Activated CD8-positive, alpha-beta memory T cell treated with anti-CD3 and anti-CD28 coated beads, Interleukin-2, amount 10 ng/mL, durations not matched to agents 7 days and 5 days (primary cell): ENCODE measurements at regions not wholly inside any gene's neighbourhood (a gene's known extent, or its start where the extent isn't known, plus 50 kb on each side); places are given as distances from the start of the nearest gene placed in this dataset.
"Not testable (repeated sequence)": the region's sequence is repeated elsewhere in the genome, so short reads cannot be mapped to it uniquely, and the experiment has no call there.

Source experiments
- ATAC-seq: fragments of 150-1000 bp; cut with Tn5 transposase; one replicate; pipeline ENCODE4 v1.10.0; 2021; ENCODE audit warnings: moderate library complexity
- CTCF ChIA-PET: fragments of 350-600 bp; sonication (Branson Sonifier 250); formaldehyde crosslinking; loops from one replicate; lab custom pipeline; 2021; ENCODE audit warnings: antibody characterized with exemption; lab: Charles Lee
- DNase-seq: peaks from one replicate; pipeline ENCODE4 v3.0.0-alpha.2; 2020
- H3K27ac Mint-ChIP-seq: one replicate; pipeline ENCODE4 v1.8.0; 2021; ENCODE audit warnings: mild to moderate bottlenecking, mixed read lengths
- H3K27me3 Mint-ChIP-seq: one replicate; pipeline ENCODE4 v1.8.0; 2021; ENCODE audit warnings: mixed read lengths
- H3K36me3 Mint-ChIP-seq: one replicate; pipeline ENCODE4 v1.8.0; 2021; ENCODE audit warnings: mild to moderate bottlenecking, mixed read lengths
- H3K4me1 Mint-ChIP-seq: one replicate; pipeline ENCODE4 v1.8.0; 2021; ENCODE audit warnings: mixed read lengths
- H3K4me3 Mint-ChIP-seq: one replicate; pipeline ENCODE4 v1.8.0; 2021; ENCODE audit warnings: mild to moderate bottlenecking, moderate library complexity, mixed read lengths
- H3K9me3 Mint-ChIP-seq: one replicate; pipeline ENCODE4 v1.8.0; 2022; ENCODE audit warnings: low read depth, mixed read lengths

DNA sequence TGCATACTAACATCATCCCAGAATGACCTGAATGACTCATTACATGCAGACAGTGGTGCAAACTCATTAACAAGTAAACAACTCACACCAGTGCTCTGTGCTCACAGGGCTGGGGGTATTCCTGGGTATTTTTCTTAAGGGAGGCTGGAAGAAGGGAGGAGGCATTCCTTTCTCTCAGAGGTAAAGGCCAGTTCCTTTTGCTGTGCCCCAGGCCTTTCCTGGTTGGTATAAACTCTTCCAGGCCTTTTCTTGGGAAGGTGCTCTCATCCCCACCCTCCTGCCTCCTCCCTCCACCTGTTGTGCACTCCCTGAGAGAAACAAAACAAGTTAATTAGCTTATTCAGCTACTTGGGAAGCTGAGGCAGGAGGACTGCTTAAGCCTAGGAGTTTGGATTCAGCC, 4779.2 kb upstream of the OR11H1 start:
- H3K4me3 Mint-ChIP-seq, H3K27ac Mint-ChIP-seq, H3K4me1 Mint-ChIP-seq, ATAC-seq, H3K27me3 Mint-ChIP-seq, H3K36me3 Mint-ChIP-seq, DNase-seq, CTCF ChIA-PET: not testable (repeated sequence)
- peaks cover 15% of the 10 kb centered on the region for H3K9me3 Mint-ChIP-seq

DNA sequence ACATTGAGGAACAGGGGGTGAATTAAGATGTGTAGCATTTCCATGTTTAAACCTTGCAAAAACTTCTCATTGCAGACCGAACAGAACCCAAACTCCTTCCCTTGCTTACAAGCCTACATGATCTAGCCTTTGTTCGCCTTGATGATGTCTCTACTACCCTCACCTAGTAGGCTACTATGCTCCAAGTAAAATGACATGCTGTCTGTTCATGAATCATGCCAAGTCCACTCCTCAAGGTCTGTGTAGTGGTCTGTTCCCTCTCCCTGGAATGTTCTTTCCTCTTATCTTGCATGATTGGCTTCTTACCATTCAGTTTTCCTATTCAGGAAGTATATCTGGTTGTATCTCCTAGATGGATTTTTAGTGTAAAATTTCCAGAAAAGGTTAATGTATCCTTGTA, 4778.6 kb upstream of the OR11H1 start:
- H3K27me3 Mint-ChIP-seq, H3K36me3 Mint-ChIP-seq, H3K27ac Mint-ChIP-seq, ATAC-seq, CTCF ChIA-PET, H3K4me1 Mint-ChIP-seq, H3K4me3 Mint-ChIP-seq, DNase-seq: not testable (repeated sequence)
- H3K9me3 Mint-ChIP-seq: peaks cover 13% of the 10 kb centered on the region

DNA sequence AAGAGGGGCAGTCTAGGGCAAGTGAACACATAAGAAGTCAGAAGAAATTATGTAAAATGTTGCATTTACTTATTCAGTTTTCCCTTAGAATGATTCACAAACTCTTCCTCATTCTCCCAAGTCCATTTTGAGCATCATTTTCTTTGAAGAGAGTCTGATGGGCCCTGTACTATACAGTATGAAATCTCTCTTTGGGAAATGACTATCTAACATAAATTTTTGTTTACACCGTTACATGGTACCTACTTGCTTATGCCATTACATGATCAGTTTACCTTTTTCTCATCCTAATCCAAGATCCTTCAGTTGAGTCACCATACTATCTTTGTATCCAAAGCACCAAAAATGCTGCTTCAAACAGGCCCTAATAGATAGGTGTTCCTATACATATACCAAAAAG, 4774.4 kb upstream of the OR11H1 start:
- H3K27ac Mint-ChIP-seq, H3K27me3 Mint-ChIP-seq, H3K4me1 Mint-ChIP-seq, CTCF ChIA-PET, DNase-seq, H3K36me3 Mint-ChIP-seq, H3K4me3 Mint-ChIP-seq, ATAC-seq: not testable (repeated sequence)
- peaks cover 19% of the 10 kb centered on the region for H3K9me3 Mint-ChIP-seq

DNA sequence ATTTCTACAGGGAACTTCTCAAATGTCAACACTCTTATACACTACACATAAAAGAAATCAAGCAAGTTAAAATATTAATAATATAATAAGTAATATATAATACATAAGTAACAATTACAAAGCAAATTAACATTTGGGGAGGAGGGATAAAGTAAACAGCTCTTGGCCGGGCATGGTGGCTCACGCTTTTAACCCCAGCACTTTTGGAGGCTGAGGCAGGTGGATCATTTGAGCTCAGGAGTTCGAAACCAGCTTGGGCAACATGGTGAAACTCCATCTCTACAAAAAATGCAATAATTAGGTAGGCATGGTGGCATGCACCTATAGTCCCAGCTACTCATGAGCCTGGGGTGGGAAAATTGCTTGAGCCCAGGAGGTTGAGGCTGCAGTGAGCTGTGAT, 4772.6 kb upstream of the OR11H1 start:
- H3K4me1 Mint-ChIP-seq, H3K4me3 Mint-ChIP-seq, DNase-seq, H3K27me3 Mint-ChIP-seq, H3K27ac Mint-ChIP-seq, CTCF ChIA-PET, H3K36me3 Mint-ChIP-seq, ATAC-seq: not testable (repeated sequence)
- peaks cover 18% of the 10 kb centered on the region for H3K9me3 Mint-ChIP-seq

DNA sequence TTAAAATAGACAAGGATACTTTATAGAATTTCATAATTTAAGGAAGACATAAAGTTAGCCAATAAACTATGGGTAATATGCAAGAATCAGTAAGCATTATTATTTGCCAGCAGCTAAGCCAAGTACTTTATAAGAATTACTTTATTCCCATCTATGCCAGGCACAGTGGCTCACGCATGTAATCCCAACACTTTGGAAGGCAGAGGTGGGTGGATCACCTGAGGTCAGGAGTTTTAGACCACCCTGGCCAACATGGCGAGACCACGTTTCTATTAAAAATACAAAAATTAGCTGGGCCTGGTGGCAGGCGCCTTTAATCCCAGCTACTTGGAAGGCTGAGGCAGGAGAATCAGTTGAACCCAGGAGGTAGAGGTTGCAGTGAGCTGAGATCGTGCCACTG, 4767.6 kb upstream of the OR11H1 start:
- H3K9me3 Mint-ChIP-seq: peaks cover 21% of the 10 kb centered on the region
- ATAC-seq, DNase-seq, CTCF ChIA-PET, H3K27me3 Mint-ChIP-seq, H3K27ac Mint-ChIP-seq, H3K4me1 Mint-ChIP-seq, H3K4me3 Mint-ChIP-seq, H3K36me3 Mint-ChIP-seq: not testable (repeated sequence)

DNA sequence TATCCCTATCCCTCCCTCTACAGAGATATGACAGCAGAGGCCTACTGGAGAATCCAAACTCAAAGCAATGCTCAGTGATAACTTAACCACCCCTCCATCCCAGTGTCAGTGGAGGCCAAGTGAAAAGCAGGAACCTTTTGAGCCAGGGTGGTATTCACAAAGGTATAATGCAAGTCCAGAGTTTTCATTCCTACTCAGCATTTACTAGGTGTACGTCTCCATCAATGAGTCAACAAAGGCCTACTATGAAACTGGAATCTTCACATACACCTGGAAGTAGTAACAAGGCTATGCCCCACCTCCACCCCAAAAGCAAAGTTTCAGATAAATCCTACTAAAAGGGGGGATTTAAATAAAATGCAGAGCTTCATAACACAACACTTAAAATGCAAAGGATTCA, 4761.7 kb upstream of the OR11H1 start:
- H3K27ac Mint-ChIP-seq, H3K36me3 Mint-ChIP-seq, H3K4me3 Mint-ChIP-seq, CTCF ChIA-PET, DNase-seq, H3K27me3 Mint-ChIP-seq, H3K4me1 Mint-ChIP-seq, ATAC-seq: not testable (repeated sequence)
- H3K9me3 Mint-ChIP-seq: peaks cover 18% of the 10 kb centered on the region

DNA sequence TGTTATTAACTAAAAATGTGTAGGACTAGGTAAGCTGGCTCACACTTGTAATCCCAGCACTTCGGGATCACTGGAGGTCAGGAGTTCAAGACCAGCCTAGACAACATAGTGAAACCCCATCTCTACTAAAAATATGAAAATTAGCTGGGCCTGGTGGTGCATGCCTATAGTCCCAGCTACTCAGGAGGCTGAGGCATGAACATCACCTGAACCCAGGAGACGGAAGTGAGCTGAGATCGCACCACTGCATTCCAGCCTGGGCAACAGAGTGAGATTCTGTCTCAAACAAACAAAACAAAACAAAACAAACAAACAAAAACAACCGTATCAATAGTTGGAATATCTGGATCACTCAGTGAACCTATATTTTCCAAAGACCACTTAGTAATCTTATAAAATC, 4759.1 kb upstream of the OR11H1 start:
- H3K4me1 Mint-ChIP-seq, ATAC-seq, CTCF ChIA-PET, H3K4me3 Mint-ChIP-seq, H3K27ac Mint-ChIP-seq, H3K27me3 Mint-ChIP-seq, H3K36me3 Mint-ChIP-seq, DNase-seq: not testable (repeated sequence)
- peaks cover 19% of the 10 kb centered on the region for H3K9me3 Mint-ChIP-seq

DNA sequence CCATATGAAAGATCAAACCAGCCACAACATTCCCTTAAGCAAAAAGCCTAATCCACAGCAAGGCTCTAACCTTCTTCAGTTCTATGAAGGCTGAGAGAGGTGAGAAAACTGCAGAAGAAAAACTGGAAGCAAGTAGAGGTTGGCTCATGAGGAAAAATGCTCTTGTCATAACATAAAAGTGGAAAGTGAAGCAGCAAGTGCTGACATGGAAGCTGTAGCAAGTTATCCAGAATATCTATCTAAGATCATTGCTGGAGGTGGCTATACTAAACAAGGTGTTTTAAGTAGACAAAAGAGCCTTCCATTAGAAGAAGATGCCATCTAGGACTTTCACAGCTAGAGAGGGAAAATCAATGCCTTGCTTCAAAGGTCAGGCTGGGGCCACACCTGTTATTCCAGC, 4756.2 kb upstream of the OR11H1 start:
- H3K27ac Mint-ChIP-seq, H3K27me3 Mint-ChIP-seq, H3K4me1 Mint-ChIP-seq, H3K4me3 Mint-ChIP-seq, ATAC-seq, DNase-seq, H3K36me3 Mint-ChIP-seq, CTCF ChIA-PET: not testable (repeated sequence)
- H3K9me3 Mint-ChIP-seq: peaks cover 23% of the 10 kb centered on the region

DNA sequence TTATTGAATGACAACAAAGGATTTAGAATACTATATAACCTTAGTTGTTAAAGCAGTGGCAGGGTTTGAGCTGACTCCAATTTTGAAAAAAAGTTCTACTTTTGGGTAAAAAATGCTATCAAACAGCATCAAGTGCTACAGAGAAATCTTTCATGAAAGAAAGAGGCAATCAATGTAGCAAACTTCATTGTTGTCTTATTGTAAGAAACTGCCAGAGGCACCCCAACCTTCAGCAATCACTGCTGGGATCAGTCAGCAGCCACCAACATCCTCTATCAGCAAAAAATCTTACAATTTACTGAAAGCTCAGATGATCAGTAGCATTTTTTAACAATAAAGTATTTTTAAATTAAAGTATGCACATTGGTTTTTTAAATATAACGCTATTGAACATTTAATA, 4754.7 kb upstream of the OR11H1 start:
- H3K4me1 Mint-ChIP-seq, ATAC-seq, DNase-seq, CTCF ChIA-PET, H3K27me3 Mint-ChIP-seq, H3K4me3 Mint-ChIP-seq, H3K36me3 Mint-ChIP-seq, H3K27ac Mint-ChIP-seq: not testable (repeated sequence)
- H3K9me3 Mint-ChIP-seq: peaks cover 26% of the 10 kb centered on the region

DNA sequence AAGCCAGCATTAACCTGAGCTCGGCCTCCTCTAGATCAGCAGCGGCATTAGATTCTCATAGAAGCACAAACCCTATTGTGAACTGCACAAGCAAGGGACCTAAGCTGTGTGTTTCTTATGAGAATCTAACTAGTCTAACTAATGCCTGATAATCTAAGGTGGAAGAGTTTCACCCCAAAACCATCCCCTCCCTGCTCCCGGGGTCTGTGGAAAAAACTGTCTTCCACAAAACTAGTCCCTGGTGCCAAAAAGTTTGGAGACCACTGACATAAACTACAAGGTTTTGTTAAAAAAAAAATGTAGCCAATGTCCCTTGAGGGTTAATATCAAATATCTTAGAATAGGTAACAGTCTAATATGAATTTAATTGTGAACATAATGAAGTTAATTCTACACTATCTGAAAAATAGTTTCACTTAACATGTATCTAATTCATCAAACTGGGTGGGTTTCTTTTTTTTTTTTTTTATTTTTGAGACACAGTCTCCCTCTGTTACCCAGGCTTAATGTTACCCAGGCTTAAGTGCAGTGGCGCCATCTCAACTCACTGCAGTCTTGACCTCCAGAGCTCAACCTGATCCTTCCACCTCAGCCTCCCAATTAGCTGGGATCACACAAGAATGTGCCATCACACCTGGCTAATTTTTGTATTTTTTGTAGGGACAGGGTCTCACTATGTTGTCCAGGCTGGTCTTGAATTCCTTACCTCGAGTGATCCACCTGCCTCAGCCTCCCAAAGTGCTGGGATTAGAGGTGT, 4752.2 kb upstream of the OR11H1 start:
- H3K4me1 Mint-ChIP-seq, H3K27me3 Mint-ChIP-seq, CTCF ChIA-PET, H3K27ac Mint-ChIP-seq, H3K4me3 Mint-ChIP-seq, DNase-seq, ATAC-seq, H3K36me3 Mint-ChIP-seq: not testable (repeated sequence)
- H3K9me3 Mint-ChIP-seq: peaks cover 35% of the 10 kb centered on the region

DNA sequence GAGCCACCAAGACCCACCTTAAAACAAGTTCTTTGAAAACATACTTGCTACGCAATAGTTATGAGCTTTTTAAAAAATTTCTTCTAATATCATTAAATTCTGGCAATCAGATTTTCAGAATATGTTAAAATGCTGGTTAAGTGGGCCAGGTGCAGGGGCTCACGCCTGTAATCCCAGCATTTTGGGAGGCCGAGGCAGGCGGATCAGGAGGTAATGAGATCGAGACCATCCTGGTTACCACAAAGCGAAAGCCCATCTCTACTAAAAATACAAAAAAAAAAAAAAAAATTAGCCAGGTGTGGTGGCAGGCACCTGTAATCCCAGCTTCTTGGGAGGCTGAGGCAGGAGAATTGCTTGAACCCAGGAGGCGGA, 4751.6 kb upstream of the OR11H1 start:
- H3K36me3 Mint-ChIP-seq, CTCF ChIA-PET, ATAC-seq, H3K4me1 Mint-ChIP-seq, H3K27me3 Mint-ChIP-seq, H3K4me3 Mint-ChIP-seq, H3K27ac Mint-ChIP-seq, DNase-seq: not testable (repeated sequence)
- peaks cover 35% of the 10 kb centered on the region for H3K9me3 Mint-ChIP-seq

DNA sequence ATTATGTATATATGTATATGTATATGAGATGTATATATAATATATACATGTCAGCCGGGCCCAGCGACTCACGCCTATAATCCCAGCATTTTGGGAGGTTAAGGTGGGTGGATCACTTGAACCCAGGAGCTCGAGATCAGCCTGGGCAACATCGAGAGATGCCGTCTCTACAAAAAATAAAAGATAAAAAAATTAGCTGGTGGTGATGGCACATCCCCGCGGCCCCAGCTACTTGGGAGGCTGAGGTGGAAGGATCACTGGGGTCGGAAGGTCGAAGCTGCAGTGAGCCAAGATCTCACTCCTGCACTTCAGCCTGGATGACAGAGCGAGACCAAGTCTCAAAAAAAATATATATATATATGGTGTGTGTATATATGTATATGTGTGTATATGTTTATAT, 4750.3 kb upstream of the OR11H1 start:
- peaks cover 32% of the 10 kb centered on the region for H3K9me3 Mint-ChIP-seq
- H3K36me3 Mint-ChIP-seq: not testable (repeated sequence)

DNA sequence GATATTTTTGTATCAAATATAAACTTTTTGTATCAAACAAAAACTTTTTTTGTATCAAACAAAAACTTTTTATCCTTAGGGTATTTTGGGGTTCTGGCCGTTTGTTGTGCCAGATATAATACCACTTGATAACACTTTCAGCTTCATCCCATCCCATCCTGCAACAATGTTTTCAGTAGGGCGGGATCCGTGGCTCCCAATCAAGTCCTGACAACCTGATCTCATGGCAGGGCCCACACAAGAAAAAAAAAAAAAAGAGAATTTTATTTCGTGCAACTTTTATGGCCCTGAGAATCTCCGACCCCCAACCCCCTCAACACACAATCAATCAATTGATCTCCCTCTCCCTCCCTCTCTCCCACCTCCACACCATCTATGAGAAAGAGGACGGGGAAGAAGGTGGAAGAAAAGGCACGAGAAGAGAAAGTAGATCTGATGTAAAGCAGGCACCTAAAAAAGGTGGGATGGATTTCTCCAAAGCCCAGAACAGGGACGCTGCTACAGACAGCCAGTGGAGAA, 4749.6 kb upstream of the OR11H1 start:
- H3K27me3 Mint-ChIP-seq: no peaks in the 10 kb centered on the region
- CTCF ChIA-PET: no interaction called here
- no peaks in the 10 kb centered on the region for H3K4me1 Mint-ChIP-seq
- no peak overlapping the region for H3K27ac Mint-ChIP-seq
- DNase-seq (no peak), ATAC-seq (no peak)
- H3K9me3 Mint-ChIP-seq: peaks cover 28% of the 10 kb centered on the region
- no peak overlapping the region for H3K4me3 Mint-ChIP-seq
- peaks cover 2% of the 10 kb centered on the region for H3K36me3 Mint-ChIP-seq

More for the DNA sequence above, 4750.3 kb upstream of the OR11H1 start:
- H3K27ac Mint-ChIP-seq, DNase-seq, ATAC-seq, H3K4me1 Mint-ChIP-seq, CTCF ChIA-PET, H3K27me3 Mint-ChIP-seq, H3K4me3 Mint-ChIP-seq: not testable (repeated sequence)

DNA sequence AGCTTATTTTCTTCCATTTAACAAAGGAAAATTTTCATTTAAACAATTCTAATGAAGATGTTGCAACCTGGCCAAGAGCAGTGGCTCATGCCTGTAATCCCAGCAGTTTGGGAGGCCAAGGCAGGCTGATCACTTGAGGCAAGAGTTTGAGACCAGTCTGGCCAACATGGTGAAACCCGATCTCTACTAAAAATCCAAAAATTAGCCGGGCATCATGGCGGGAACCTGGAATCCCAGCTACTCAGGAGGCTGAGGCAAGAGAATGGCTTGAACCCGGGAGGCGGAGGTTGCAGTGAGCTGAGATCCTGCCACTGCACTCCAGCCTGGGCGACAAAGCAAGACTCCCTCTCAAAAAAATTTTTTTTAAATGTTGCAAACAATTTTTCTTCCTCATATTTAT, 4748.8 kb upstream of the OR11H1 start:
- H3K36me3 Mint-ChIP-seq, CTCF ChIA-PET, H3K4me3 Mint-ChIP-seq: not testable (repeated sequence)

More for the DNA sequence above, 4748.8 kb upstream of the OR11H1 start:
- not testable (repeated sequence) for ATAC-seq, DNase-seq, H3K27ac Mint-ChIP-seq, H3K4me1 Mint-ChIP-seq, H3K27me3 Mint-ChIP-seq
- peaks cover 25% of the 10 kb centered on the region for H3K9me3 Mint-ChIP-seq
